ENCODE measurements at regions not wholly inside any gene's neighbourhood (a gene's known extent, or its start where the extent isn't known, plus 50 kb on each side); places are given as distances from the start of the nearest gene placed in this dataset.
"Not testable (repeated sequence)": the region's sequence is repeated elsewhere in the genome, so short reads cannot be mapped to it uniquely, and the experiment has no call there.

- DNase-seq, result no peak
These were observed 1410.4 kb downstream of the EPHA7 start for GRCh38 chr6:92008757-92009502.

- no peak for DNase-seq
These were observed 1413.2 kb upstream of the MAP3K7 start for GRCh38 chr6:92000112-92000511.

GRCh38 chr6:91994787-91995186, 1407.9 kb upstream of the MAP3K7 start:
- no peak for DNase-seq

- DNase-seq, result no peak
These were observed 1395.7 kb upstream of the MAP3K7 start for GRCh38 chr6:91982559-91982958.

- DNase-seq, result no peak
These were observed 1389.9 kb upstream of the MAP3K7 start for GRCh38 chr6:91976797-91977196.

- DNase-seq, result no peak
These were observed 1383.8 kb upstream of the MAP3K7 start for GRCh38 chr6:91970700-91971099.

GRCh38 chr6:91965872-91966271, 1379.0 kb upstream of the MAP3K7 start:
- no peak for DNase-seq

GRCh38 chr6:91961671-91962070, 1374.8 kb upstream of the MAP3K7 start:
- DNase-seq, result no peak

GRCh38 chr6:91961236-91961635, 1374.4 kb upstream of the MAP3K7 start:
- no peak for DNase-seq

- no peak for DNase-seq
These were observed 1355.0 kb upstream of the MAP3K7 start for GRCh38 chr6:91941838-91942237.

GRCh38 chr6:91940801-91941200, 1353.9 kb upstream of the MAP3K7 start:
- DNase-seq, result no peak

GRCh38 chr6:91926827-91927226, 1340.0 kb upstream of the MAP3K7 start:
- DNase-seq, result no peak

GRCh38 chr6:91926361-91926760, 1339.5 kb upstream of the MAP3K7 start:
- no peak for DNase-seq

- DNase-seq, result no peak
These were observed 1325.1 kb upstream of the MAP3K7 start for GRCh38 chr6:91911945-91912344.

- no peak for DNase-seq
These were observed 1317.8 kb upstream of the MAP3K7 start for GRCh38 chr6:91904586-91905164.

- DNase-seq, result no peak
These were observed 1308.9 kb upstream of the MAP3K7 start for GRCh38 chr6:91895599-91896285.

GRCh38 chr6:91886183-91886795, 1299.4 kb upstream of the MAP3K7 start:
- no peak for DNase-seq

GRCh38 chr6:91881791-91882190, 1294.9 kb upstream of the MAP3K7 start:
- not testable (repeated sequence) for DNase-seq

GRCh38 chr6:91879386-91879995, 1292.6 kb upstream of the MAP3K7 start:
- DNase-seq, result no peak

- no peak for DNase-seq
These were observed 1291.1 kb upstream of the MAP3K7 start for GRCh38 chr6:91877994-91878393.

GRCh38 chr6:91874971-91875370, 1288.1 kb upstream of the MAP3K7 start:
- DNase-seq, result no peak

- DNase-seq, result no peak
These were observed 1281.8 kb upstream of the MAP3K7 start for GRCh38 chr6:91868539-91869202.

GRCh38 chr6:91865889-91866288, 1279.0 kb upstream of the MAP3K7 start:
- no peak for DNase-seq

Measured in activated CD4-positive, alpha-beta T cell treated with anti-CD3 and anti-CD28 coated beads, Interleukin-2, amount 50 U/mL, for 4 hours (primary cell).